SK-N-SH (cell line): ENCODE measurements at regions not wholly inside any gene's neighbourhood (a gene's known extent, or its start where the extent isn't known, plus 50 kb on each side); places are given as distances from the start of the nearest gene placed in this dataset.

Experiments
- CTCF ChIA-PET: fragments of 300-600, 350-600 bp; formaldehyde crosslinking; extraction: SDS; loops from one replicate; lab custom pipeline; 2021; lab: Yijun Ruan, JAX
- POLR2A ChIA-PET: fragments of 350-600 bp; sonication (Branson Sonifier 250); formaldehyde crosslinking; extraction: SDS; loops from one replicate; lab custom pipeline; 2020; ENCODE audit warnings: antibody characterized with exemption, inconsistent platforms; lab: Yijun Ruan, JAX
- DNase-seq: peaks from one replicate; pipeline ENCODE4 v3.0.0; 2012
- H2AFZ ChIP-seq: fragments of 200-600 bp; sonication (generic); 2 replicates; pipeline ENCODE4 v1.8.1; 2016; ENCODE audit warnings: antibody characterized with exemption, mild to moderate bottlenecking, low read depth
- H3F3A ChIP-seq: fragments of 200-600 bp; sonication (generic); replicated peaks from 2 replicates; pipeline ENCODE3; 2016; ENCODE audit warnings: antibody characterized with exemption, mild to moderate bottlenecking; ENCODE audit not compliant: insufficient read depth
- H3K27ac ChIP-seq, 2 experiments: fragments of 200-500 bp in 1 of 2; fragments of 200-600 bp in 1 of 2; sonication (Bioruptor generic) in 1 of 2; sonication (generic), shearing (Covaris generic) in 1 of 2; 2 replicates each; pipeline versions ENCODE4 v1.5.1 to v1.6.1; 2014 to 2016; ENCODE audit warnings: low read depth in 2 of 2, inconsistent platforms in 1 of 2, low read length in 1 of 2, mild to moderate bottlenecking in 1 of 2, mixed read lengths in 1 of 2
- H3K27me3 ChIP-seq: fragments of 200-600 bp; sonication (generic), shearing (Covaris generic); 2 replicates; pipeline ENCODE4 v1.6.1; 2016; ENCODE audit warnings: mixed run types; ENCODE audit not compliant: insufficient read depth
- H3K36me3 ChIP-seq, 2 experiments: fragments of 200-500 bp in 1 of 2; fragments of 200-600 bp in 1 of 2; sonication (Bioruptor generic) in 1 of 2; sonication (generic) in 1 of 2; replicated peaks in 1 of 2; 2 replicates each; pipeline versions ENCODE3 to v1.5.1; 2014 to 2016; ENCODE audit warnings: low read length in 1 of 2, mild to moderate bottlenecking in 1 of 2; ENCODE audit not compliant: insufficient read depth in 2 of 2, control insufficient read depth in 1 of 2
- H3K4me1 ChIP-seq, 2 experiments: fragments of 200-500 bp in 1 of 2; fragments of 200-600 bp in 1 of 2; sonication (Bioruptor generic) in 1 of 2; sonication (generic), shearing (Covaris generic) in 1 of 2; 2 replicates each; pipeline versions ENCODE4 v1.5.1 to v1.6.1; 2014 to 2016; ENCODE audit warnings: low read depth in 1 of 2, low read length in 1 of 2, mixed run types in 1 of 2; ENCODE audit not compliant: insufficient read depth in 2 of 2, control insufficient read depth in 1 of 2
- H3K4me2 ChIP-seq: fragments of 200-600 bp; sonication (generic), shearing (Covaris generic); 2 replicates; pipeline ENCODE4 v1.6.1; 2017; ENCODE audit warnings: mixed run types
- H3K4me3 ChIP-seq, 2 experiments: fragments of 200-500 bp in 1 of 2; fragments of 200-600 bp in 1 of 2; sonication (Bioruptor generic) in 1 of 2; sonication (generic), shearing (Covaris generic) in 1 of 2; 2 replicates each; pipeline versions ENCODE4 v1.5.1 to v1.8.1; 2014 to 2016; ENCODE audit warnings: low read depth in 2 of 2, inconsistent platforms in 1 of 2, low read length in 1 of 2, mild to moderate bottlenecking in 1 of 2, mixed read lengths in 1 of 2, moderate library complexity in 1 of 2
- H3K79me2 ChIP-seq: fragments of 200-600 bp; sonication (generic); 2 replicates; pipeline ENCODE4 v1.8.1; 2017; ENCODE audit warnings: mild to moderate bottlenecking; ENCODE audit not compliant: insufficient read depth
- H3K9ac ChIP-seq: fragments of 200-600 bp; sonication (generic); 2 replicates; pipeline ENCODE4 v1.6.1; 2017; ENCODE audit warnings: mixed run types
- H3K9me2 ChIP-seq: fragments of 200-600 bp; sonication (generic); 2 replicates; pipeline ENCODE4 v1.6.1; 2017; ENCODE audit warnings: mixed run types
- H3K9me3 ChIP-seq: fragments of 200-600 bp; sonication (generic); 2 replicates; pipeline ENCODE4 v1.6.1; 2017; ENCODE audit warnings: mixed run types, mild to moderate bottlenecking, moderate library complexity
- H4K20me1 ChIP-seq: fragments of 200-600 bp; sonication (generic); 2 replicates; pipeline ENCODE4 v1.6.1; 2017; ENCODE audit warnings: mild to moderate bottlenecking, mixed run types; ENCODE audit not compliant: insufficient read depth
- ELF1 ChIP-seq: IDR thresholded peaks from 2 replicates; pipeline ENCODE4 v1.4.0; 2012
- EP300 ChIP-seq, 2 experiments: IDR thresholded peaks; 2 replicates each; pipeline versions ENCODE4 v1.4.0 to v1.6.1; 2012; ENCODE audit warnings: borderline replicate concordance in 1 of 2, low read depth in 1 of 2, low read length in 1 of 2
- FOSL2 ChIP-seq: IDR thresholded peaks from 2 replicates; pipeline ENCODE4 v1.4.0; 2012; ENCODE audit warnings: low read depth, mild to moderate bottlenecking, moderate library complexity, borderline replicate concordance
- GABPA ChIP-seq: IDR thresholded peaks from 2 replicates; pipeline ENCODE4 v1.4.0; 2012; ENCODE audit warnings: low read depth, mild to moderate bottlenecking
- GATA2 ChIP-seq: sonication (generic); formaldehyde crosslinking; IDR thresholded peaks from 2 replicates; pipeline ENCODE4 v1.5.0; 2020; ENCODE audit warnings: mild to moderate bottlenecking, missing genetic modification reagents
- IRF3 ChIP-seq: fragments of 150-350 bp; IDR thresholded peaks from 2 replicates; pipeline ENCODE4 v1.6.1; 2016; ENCODE audit warnings: mild to moderate bottlenecking, low read depth, low read length
- MEF2A ChIP-seq: IDR thresholded peaks from 2 replicates; pipeline ENCODE4 v1.4.0; 2012; ENCODE audit warnings: low read depth, borderline replicate concordance
- NFIC ChIP-seq: IDR thresholded peaks from 2 replicates; pipeline ENCODE4 v1.4.0; 2012; ENCODE audit warnings: borderline replicate concordance
- NRF1 ChIP-seq: IDR thresholded peaks from 2 replicates; pipeline ENCODE4 v1.6.1; 2012; ENCODE audit warnings: low read depth, mild to moderate bottlenecking, low read length
- POLR2AphosphoS5 ChIP-seq: IDR thresholded peaks from 2 replicates; pipeline ENCODE4 v1.6.1; 2012; ENCODE audit warnings: low read depth, low read length
- RCOR1 ChIP-seq: fragments of 150-350 bp; IDR thresholded peaks from 2 replicates; pipeline ENCODE4 v1.6.1; 2017; ENCODE audit warnings: antibody characterized with exemption, low read length
- RFX5 ChIP-seq: IDR thresholded peaks from 2 replicates; pipeline ENCODE4 v1.6.1; 2012; ENCODE audit warnings: mild to moderate bottlenecking, improper control_type of control experiment, low read length
- RXRA ChIP-seq: IDR thresholded peaks from 2 replicates; pipeline ENCODE4 v1.4.0; 2012; ENCODE audit warnings: low read depth, mild to moderate bottlenecking, borderline replicate concordance
- TEAD4 ChIP-seq: IDR thresholded peaks from 2 replicates; pipeline ENCODE4 v1.4.0; 2012; ENCODE audit warnings: mild to moderate bottlenecking, borderline replicate concordance; ENCODE audit not compliant: insufficient read depth
- WGBS: methylation state at CpG from one replicate; pipeline ENCODE4 v1.1.6; 2017; ENCODE audit warnings: low lambda C conversion rate; 5-methylcytosine and 5-hydroxymethylcytosine counted together
- TF ChIP-seq, protein P1 (sequence below): fragments of 150-350 bp; IDR thresholded peaks from 2 replicates; pipeline ENCODE4 v1.6.1; 2017; ENCODE audit warnings: antibody characterized with exemption, low read length, low read depth, borderline replicate concordance
- TF ChIP-seq, protein P2 (sequence below): IDR thresholded peaks from 2 replicates; pipeline ENCODE4 v1.4.0; 2012; ENCODE audit warnings: low read depth, borderline replicate concordance
- TF ChIP-seq, protein P3 (sequence below): IDR thresholded peaks from 2 replicates; pipeline ENCODE4 v1.4.0; 2012; ENCODE audit warnings: low read depth

GRCh38 chr13:85529218-85529594 lies 270.0 kb downstream of the SLITRK6 start:
- POLR2A ChIA-PET = no interaction called here

GRCh38 chr13:85528491-85529217 lies 270.6 kb downstream of the SLITRK6 start:
- ChIA-PET POLR2A (no interaction called here), CTCF (interaction anchor here (0.6 to 2.0 kb wide), 2 partner anchors 10 to 25 kb away, joined by 3 to 5 read pairs; no protein-coding TSS in a partner anchor)
- no peak for DNase-seq
- peaks cover 24% of the 10 kb centered on the region for H3F3A ChIP-seq
- H3K9me2 ChIP-seq = no peaks in the 10 kb centered on the region
- peaks cover 0 to 18% of the 10 kb centered on the region in 2 experiments; a peak in 3 of 4 replicates for H3K4me1 ChIP-seq
- peak overlapping the region; percentile 81 to 88; a peak in 3 of 4 replicates for H3K27ac ChIP-seq
- H3K79me2 ChIP-seq = no peaks in the 10 kb centered on the region
- H3K36me3 ChIP-seq = no peaks in the 10 kb centered on the region
- peak overlapping the region; percentile 46 for H3K9ac ChIP-seq
- H3K9me3 ChIP-seq = no peaks in the 10 kb centered on the region
- H2AFZ ChIP-seq = peak overlapping the region; percentile 18; the same call in 1 of the 2 replicates
- peak overlapping the region; percentile 21 to 33; a peak in 3 of 4 replicates for H3K4me3 ChIP-seq
- H3K4me2 ChIP-seq = peak overlapping the region; percentile 69
- H4K20me1 ChIP-seq = no peaks in the 10 kb centered on the region
- 5% methylated on average over 3 of the region's 3 CpGs for WGBS
- no peaks in the 10 kb centered on the region for H3K27me3 ChIP-seq
- peak; percentile 86 for TF ChIP-seq RXRA
- peak; percentile 100 for TF ChIP-seq TEAD4
- TF ChIP-seq FOSL2 = peak; percentile 83
- TF ChIP-seq GATA2 (CRISPR knock-in tag) = no peak
- no peak for TF ChIP-seq RFX5
- TF ChIP-seq, protein P1, sequence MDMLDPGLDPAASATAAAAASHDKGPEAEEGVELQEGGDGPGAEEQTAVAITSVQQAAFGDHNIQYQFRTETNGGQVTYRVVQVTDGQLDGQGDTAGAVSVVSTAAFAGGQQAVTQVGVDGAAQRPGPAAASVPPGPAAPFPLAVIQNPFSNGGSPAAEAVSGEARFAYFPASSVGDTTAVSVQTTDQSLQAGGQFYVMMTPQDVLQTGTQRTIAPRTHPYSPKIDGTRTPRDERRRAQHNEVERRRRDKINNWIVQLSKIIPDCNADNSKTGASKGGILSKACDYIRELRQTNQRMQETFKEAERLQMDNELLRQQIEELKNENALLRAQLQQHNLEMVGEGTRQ = no peak
- TF ChIP-seq, protein P2, sequence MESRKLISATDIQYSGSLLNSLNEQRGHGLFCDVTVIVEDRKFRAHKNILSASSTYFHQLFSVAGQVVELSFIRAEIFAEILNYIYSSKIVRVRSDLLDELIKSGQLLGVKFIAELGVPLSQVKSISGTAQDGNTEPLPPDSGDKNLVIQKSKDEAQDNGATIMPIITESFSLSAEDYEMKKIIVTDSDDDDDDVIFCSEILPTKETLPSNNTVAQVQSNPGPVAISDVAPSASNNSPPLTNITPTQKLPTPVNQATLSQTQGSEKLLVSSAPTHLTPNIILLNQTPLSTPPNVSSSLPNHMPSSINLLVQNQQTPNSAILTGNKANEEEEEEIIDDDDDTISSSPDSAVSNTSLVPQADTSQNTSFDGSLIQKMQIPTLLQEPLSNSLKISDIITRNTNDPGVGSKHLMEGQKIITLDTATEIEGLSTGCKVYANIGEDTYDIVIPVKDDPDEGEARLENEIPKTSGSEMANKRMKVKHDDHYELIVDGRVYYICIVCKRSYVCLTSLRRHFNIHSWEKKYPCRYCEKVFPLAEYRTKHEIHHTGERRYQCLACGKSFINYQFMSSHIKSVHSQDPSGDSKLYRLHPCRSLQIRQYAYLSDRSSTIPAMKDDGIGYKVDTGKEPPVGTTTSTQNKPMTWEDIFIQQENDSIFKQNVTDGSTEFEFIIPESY = peak; percentile 90
- TF ChIP-seq, protein P3, sequence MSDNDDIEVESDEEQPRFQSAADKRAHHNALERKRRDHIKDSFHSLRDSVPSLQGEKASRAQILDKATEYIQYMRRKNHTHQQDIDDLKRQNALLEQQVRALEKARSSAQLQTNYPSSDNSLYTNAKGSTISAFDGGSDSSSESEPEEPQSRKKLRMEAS = peak; percentile 58; the same call in 1 of the 2 replicates
- TF ChIP-seq POLR2AphosphoS5 = peak; percentile 82; the same call in 1 of the 2 replicates

More at GRCh38 chr13:85529218-85529594, 270.0 kb downstream of the SLITRK6 start:
- H4K20me1 ChIP-seq = no peaks in the 10 kb centered on the region
- WGBS = 17% methylated on average over 2 of the region's 2 CpGs
- no peaks in the 10 kb centered on the region for H3K9me3 ChIP-seq
- peak overlapping the region; percentile 46 for H3K9ac ChIP-seq
- peak overlapping the region; percentile 81 to 88; a peak in 3 of 4 replicates for H3K27ac ChIP-seq
- H2AFZ ChIP-seq = peak overlapping the region; percentile 18; the same call in 1 of the 2 replicates
- no peaks in the 10 kb centered on the region for H3K79me2 ChIP-seq
- H3F3A ChIP-seq = peaks cover 24% of the 10 kb centered on the region
- H3K4me1 ChIP-seq = peaks cover 0 to 18% of the 10 kb centered on the region in 2 experiments; a peak in 3 of 4 replicates
- peak overlapping the region; percentile 69 for H3K4me2 ChIP-seq
- H3K36me3 ChIP-seq = no peaks in the 10 kb centered on the region
- no peak for TF ChIP-seq EP300 (IDR thresholded peaks at IDR 0.05; ENCODE audit: borderline replicate concordance in 1 of 2, low read depth in 1 of 2, low read length in 1 of 2)
- TF ChIP-seq, protein P1 = no peak
- no peak for TF ChIP-seq IRF3
- no peak for TF ChIP-seq RFX5
- no peak for TF ChIP-seq NRF1
- TF ChIP-seq RCOR1 = no peak
- TF ChIP-seq TEAD4 = no peak
- no peak for TF ChIP-seq ELF1
- no peak for TF ChIP-seq NFIC
- TF ChIP-seq MEF2A = no peak
- TF ChIP-seq RXRA = no peak
- no peak for TF ChIP-seq GABPA
- CTCF ChIA-PET = interaction anchor here (0.6 to 2.0 kb wide), 4 partner anchors 10 to 683 kb away, joined by 3 to 5 read pairs (median 3); no protein-coding TSS in a partner anchor
- peak overlapping the region; percentile 21 to 33; a peak in 3 of 4 replicates for H3K4me3 ChIP-seq
- no peaks in the 10 kb centered on the region for H3K27me3 ChIP-seq
- H3K9me2 ChIP-seq = no peaks in the 10 kb centered on the region
- DNase-seq = no peak
